ENCODE measurements at regions not wholly inside any gene's neighbourhood (a gene's known extent, or its start where the extent isn't known, plus 50 kb on each side); places are given as distances from the start of the nearest gene placed in this dataset.
"Not testable (repeated sequence)": the region's sequence is repeated elsewhere in the genome, so short reads cannot be mapped to it uniquely, and the experiment has no call there.

DNA sequence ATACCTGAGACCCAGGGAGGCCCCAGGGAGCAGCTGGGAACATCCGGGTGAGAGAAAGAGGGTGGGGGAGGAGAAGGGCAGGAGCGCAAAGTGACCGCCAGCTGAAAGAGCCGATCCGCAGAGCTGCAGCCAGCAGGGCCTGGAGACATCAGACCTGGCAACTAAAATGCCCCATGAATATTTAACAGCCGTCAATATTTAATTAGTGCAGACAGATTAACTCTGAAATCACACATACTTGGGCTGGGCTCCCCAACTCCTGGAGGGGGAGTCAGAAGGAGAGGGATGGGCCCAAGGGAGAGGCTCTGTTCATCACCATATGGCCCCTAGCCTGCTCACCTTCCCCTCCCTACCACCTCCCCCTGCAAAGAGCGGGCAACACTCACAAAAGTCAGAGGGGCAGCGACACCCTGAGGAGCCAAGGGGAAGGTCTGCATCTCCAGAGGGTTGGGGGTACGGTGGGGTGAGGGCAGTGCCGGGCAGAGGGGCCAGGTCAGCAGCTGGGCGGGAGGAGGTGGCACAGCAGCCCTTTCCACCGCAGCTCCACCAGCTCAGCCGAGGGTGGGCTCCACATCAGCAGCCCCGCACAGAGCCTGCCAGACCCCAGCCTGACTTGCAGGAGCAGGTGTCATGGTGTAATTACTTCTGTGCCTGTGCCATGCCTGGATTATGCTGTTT, 61.9 kb upstream of the CCL1 start:
- peaks cover 0 to 1% of the 10 kb centered on the region in 2 donors for H3K36me3 Mint-ChIP-seq
- Histone ChIP-seq H4K20me1 (ENCODE audit: insufficient read depth, low read length) (no peaks in the 10 kb centered on the region), H3K79me2 (ENCODE audit: insufficient read depth, low read length) (no peaks in the 10 kb centered on the region), H3K27ac (ENCODE audit: low read depth in 1 of 2, low read length in 2 of 2) (no peak overlapping the region), H3K4me3 (replicated peaks in 1 of 3; ENCODE audit: low read depth in 2 of 3, low read length in 3 of 3) (no peak overlapping the region), H3K4me2 (replicated peaks; ENCODE audit: extremely low read depth, low read length, poor library complexity, severe bottlenecking) (no peak overlapping the region), H2AFZ (ENCODE audit: insufficient read depth, low read depth, low read length, poor library complexity, severe bottlenecking) (no peak overlapping the region), H3K9me3 (replicated peaks in 1 of 2; ENCODE audit: control insufficient read depth in 1 of 2, insufficient read depth in 1 of 2, low read length in 2 of 2) (no peaks in the 10 kb centered on the region), H3K9ac (ENCODE audit: insufficient read depth, low read length, poor library complexity, severe bottlenecking) (no peak overlapping the region), H3K27me3 (ENCODE audit: control insufficient read depth in 2 of 2, insufficient read depth in 2 of 2, low read length in 2 of 2) (peaks cover 8 to 26% of the 10 kb centered on the region in 2 donors), H3K36me3 (replicated peaks in 1 of 2; ENCODE audit: control insufficient read depth in 1 of 2, insufficient read depth in 2 of 2, low read length in 2 of 2) (no peaks in the 10 kb centered on the region), H3K4me1 (ENCODE audit: control insufficient read depth in 1 of 2, insufficient read depth in 2 of 2, low read length in 2 of 2) (peaks cover 9% of the 10 kb centered on the region in 2 donors)
- H3K27ac Mint-ChIP-seq, result no peak overlapping the region
- H3K27me3 Mint-ChIP-seq (ENCODE audit: low read depth in 3 of 3), result peaks cover 23 to 40% (median 38%) of the 10 kb centered on the region in 3 donors
- WGBS (ENCODE audit: insufficient coverage), result 78% methylated on average over 9 of the region's 14 CpGs
- intact Hi-C loops (cut with micrococcal nuclease), result loop anchor here (5.0 to 10.0 kb wide), 4 partner anchors 92 to 697 kb away; partner anchors contain the start of genes FNDC8 (in 1 of the 2) and RAD51D (in 1 of the 2)
- H3K4me3 Mint-ChIP-seq, result peak overlapping the region in 1 of 2 donors; percentile 58
- TF ChIP-seq, protein P1, sequence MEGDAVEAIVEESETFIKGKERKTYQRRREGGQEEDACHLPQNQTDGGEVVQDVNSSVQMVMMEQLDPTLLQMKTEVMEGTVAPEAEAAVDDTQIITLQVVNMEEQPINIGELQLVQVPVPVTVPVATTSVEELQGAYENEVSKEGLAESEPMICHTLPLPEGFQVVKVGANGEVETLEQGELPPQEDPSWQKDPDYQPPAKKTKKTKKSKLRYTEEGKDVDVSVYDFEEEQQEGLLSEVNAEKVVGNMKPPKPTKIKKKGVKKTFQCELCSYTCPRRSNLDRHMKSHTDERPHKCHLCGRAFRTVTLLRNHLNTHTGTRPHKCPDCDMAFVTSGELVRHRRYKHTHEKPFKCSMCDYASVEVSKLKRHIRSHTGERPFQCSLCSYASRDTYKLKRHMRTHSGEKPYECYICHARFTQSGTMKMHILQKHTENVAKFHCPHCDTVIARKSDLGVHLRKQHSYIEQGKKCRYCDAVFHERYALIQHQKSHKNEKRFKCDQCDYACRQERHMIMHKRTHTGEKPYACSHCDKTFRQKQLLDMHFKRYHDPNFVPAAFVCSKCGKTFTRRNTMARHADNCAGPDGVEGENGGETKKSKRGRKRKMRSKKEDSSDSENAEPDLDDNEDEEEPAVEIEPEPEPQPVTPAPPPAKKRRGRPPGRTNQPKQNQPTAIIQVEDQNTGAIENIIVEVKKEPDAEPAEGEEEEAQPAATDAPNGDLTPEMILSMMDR (IDR thresholded peaks at IDR 0.05), result no peak
- peaks cover 0 to 4% (median 0%) of the 10 kb centered on the region in 7 donors for H3K9me3 Mint-ChIP-seq
- no peak for DNase-seq
- peaks cover 15% of the 10 kb centered on the region for H3K4me1 Mint-ChIP-seq

DNA sequence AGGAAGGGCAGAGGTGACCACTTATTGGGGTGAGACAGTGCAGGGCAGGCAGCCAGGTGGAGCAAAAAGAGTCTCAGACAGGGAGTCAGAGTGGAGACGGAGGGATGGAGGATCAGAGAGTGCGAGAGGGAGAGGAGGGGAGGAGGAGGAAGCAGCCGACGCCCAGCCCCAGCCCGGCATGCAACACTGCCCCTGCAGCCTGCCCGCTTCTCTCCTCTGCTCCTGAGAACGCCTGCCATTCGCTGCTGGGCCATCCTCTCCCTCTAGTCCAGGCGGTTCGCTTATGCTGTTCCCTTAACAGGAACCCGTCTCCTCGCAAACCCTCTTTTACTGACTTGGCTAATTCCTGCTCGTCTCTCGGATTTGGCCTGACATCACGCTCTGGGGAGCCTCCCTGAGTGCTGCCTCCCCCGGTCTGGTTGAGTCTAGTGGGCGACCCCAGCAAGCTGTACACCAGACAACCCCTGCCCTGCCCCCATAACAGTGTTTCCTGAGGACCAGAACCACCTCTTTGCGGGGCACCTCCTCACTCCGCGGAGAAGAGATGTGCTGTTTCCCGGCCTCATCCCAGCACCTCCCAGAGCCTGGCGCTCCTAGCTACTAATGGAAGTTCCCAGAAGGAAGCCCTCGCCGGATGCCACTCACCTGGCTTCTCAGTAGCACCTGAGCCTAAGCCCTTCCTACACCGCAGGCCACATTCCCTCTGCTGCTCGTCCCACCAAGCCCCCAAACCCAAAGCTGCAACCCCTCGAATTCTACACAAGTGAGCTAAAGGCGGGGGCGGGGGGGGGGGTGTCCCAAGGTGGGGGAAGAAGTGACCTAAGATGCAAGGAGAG, 61.2 kb upstream of the CCL1 start:
- Histone ChIP-seq H3K4me2 (replicated peaks; ENCODE audit: extremely low read depth, low read length, poor library complexity, severe bottlenecking) (peak overlapping the region; percentile 83), H3K27me3 (ENCODE audit: control insufficient read depth in 2 of 2, insufficient read depth in 2 of 2, low read length in 2 of 2) (peaks cover 8 to 26% of the 10 kb centered on the region in 2 donors), H3K9ac (ENCODE audit: insufficient read depth, low read length, poor library complexity, severe bottlenecking) (peak overlapping the region; percentile 38), H3K79me2 (ENCODE audit: insufficient read depth, low read length) (no peaks in the 10 kb centered on the region), H3K4me1 (ENCODE audit: control insufficient read depth in 1 of 2, insufficient read depth in 2 of 2, low read length in 2 of 2) (peaks cover 9% of the 10 kb centered on the region in 2 donors), H3K27ac (ENCODE audit: low read depth in 1 of 2, low read length in 2 of 2) (no peak overlapping the region), H2AFZ (ENCODE audit: insufficient read depth, low read depth, low read length, poor library complexity, severe bottlenecking) (peak overlapping the region; percentile 83), H3K4me3 (replicated peaks in 1 of 3; ENCODE audit: low read depth in 2 of 3, low read length in 3 of 3) (peak overlapping the region; percentile 21 to 71 (median 31)), H4K20me1 (ENCODE audit: insufficient read depth, low read length) (no peaks in the 10 kb centered on the region), H3K9me3 (replicated peaks in 1 of 2; ENCODE audit: control insufficient read depth in 1 of 2, insufficient read depth in 1 of 2, low read length in 2 of 2) (no peaks in the 10 kb centered on the region), H3K36me3 (replicated peaks in 1 of 2; ENCODE audit: control insufficient read depth in 1 of 2, insufficient read depth in 2 of 2, low read length in 2 of 2) (no peaks in the 10 kb centered on the region)
- Mint-ChIP-seq H3K9me3 (peaks cover 0 to 4% (median 0%) of the 10 kb centered on the region in 7 donors), H3K4me1 (peaks cover 14% of the 10 kb centered on the region), H3K27me3 (ENCODE audit: low read depth in 3 of 3) (peaks cover 16 to 38% (median 38%) of the 10 kb centered on the region in 3 donors), H3K4me3 (peak overlapping the region; percentile 80 to 99), H3K36me3 (no peaks in the 10 kb centered on the region), H3K27ac (peak overlapping the region in 3 of 7 donors; percentile 30 to 71 (median 63))
- DNase-seq, result peak; percentile 20 to 29 (median 25)
- intact Hi-C loops (cut with micrococcal nuclease), result loop anchor here (5.0 to 10.0 kb wide), 4 partner anchors 93 to 698 kb away; partner anchors contain the start of genes FNDC8 (in 1 of the 2) and RAD51D (in 1 of the 2)
- 28% methylated on average over 22 of the region's 29 CpGs for WGBS (ENCODE audit: insufficient coverage)
- TF ChIP-seq, protein P1 (IDR thresholded peaks at IDR 0.05), result no peak

DNA sequence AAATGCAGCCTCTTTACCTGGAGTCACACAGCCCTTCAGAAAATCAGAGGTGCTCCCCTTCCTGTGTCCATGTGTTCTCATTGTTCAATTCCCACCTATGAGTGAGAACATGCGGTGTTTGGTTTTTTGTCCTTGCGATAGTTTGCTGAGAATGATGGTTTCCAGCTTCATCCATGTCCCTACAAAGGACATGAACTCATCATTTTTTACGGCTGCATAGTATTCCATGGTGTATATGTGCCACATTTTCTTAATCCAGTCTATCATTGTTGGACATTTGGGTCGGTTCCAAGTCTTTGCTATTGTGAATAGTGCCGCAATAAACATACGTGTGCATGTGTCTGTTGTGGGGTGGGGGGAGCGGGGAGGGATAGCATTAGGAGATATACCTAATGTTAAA, 60.3 kb upstream of the CCL1 start:
- not testable (repeated sequence) for DNase-seq; H3K27ac ChIP-seq (ENCODE audit: low read depth in 1 of 2, low read length in 2 of 2); H3K27ac Mint-ChIP-seq; H3K36me3 Mint-ChIP-seq; H3K4me2 ChIP-seq (replicated peaks; ENCODE audit: extremely low read depth, low read length, poor library complexity, severe bottlenecking); H3K4me3 ChIP-seq (replicated peaks in 1 of 3; ENCODE audit: low read depth in 2 of 3, low read length in 3 of 3); H3K4me1 ChIP-seq (ENCODE audit: control insufficient read depth in 1 of 2, insufficient read depth in 2 of 2, low read length in 2 of 2); H3K36me3 ChIP-seq (replicated peaks in 1 of 2; ENCODE audit: control insufficient read depth in 1 of 2, insufficient read depth in 2 of 2, low read length in 2 of 2); H3K9ac ChIP-seq (ENCODE audit: insufficient read depth, low read length, poor library complexity, severe bottlenecking); H3K9me3 ChIP-seq (replicated peaks in 1 of 2; ENCODE audit: control insufficient read depth in 1 of 2, insufficient read depth in 1 of 2, low read length in 2 of 2); H4K20me1 ChIP-seq (ENCODE audit: insufficient read depth, low read length); H3K9me3 Mint-ChIP-seq; H3K79me2 ChIP-seq (ENCODE audit: insufficient read depth, low read length); H3K4me3 Mint-ChIP-seq
- peaks cover 16 to 40% (median 38%) of the 10 kb centered on the region in 3 donors for H3K27me3 Mint-ChIP-seq (ENCODE audit: low read depth in 3 of 3)
- Histone ChIP-seq H2AFZ (ENCODE audit: insufficient read depth, low read depth, low read length, poor library complexity, severe bottlenecking) (peak overlapping the region; percentile 83), H3K27me3 (ENCODE audit: control insufficient read depth in 2 of 2, insufficient read depth in 2 of 2, low read length in 2 of 2) (peaks cover 8 to 26% of the 10 kb centered on the region in 2 donors)
- intact Hi-C loops (cut with micrococcal nuclease), result loop anchor here (5.0 to 10.0 kb wide), 4 partner anchors 94 to 699 kb away; partner anchors contain the start of genes FNDC8 (in 1 of the 2) and RAD51D (in 1 of the 2)
- peaks cover 14% of the 10 kb centered on the region for H3K4me1 Mint-ChIP-seq
- WGBS (ENCODE audit: insufficient coverage), result no CpG with 5 or more reads among the region's 7 CpGs

Data from CD14-positive monocyte (primary cell).